HT1080 (cell line): ENCODE measurements at regions not wholly inside any gene's neighbourhood (a gene's known extent, or its start where the extent isn't known, plus 50 kb on each side); places are given as distances from the start of the nearest gene placed in this dataset.

Experiments used
- DNase-seq: peaks from one replicate; pipeline ENCODE4 v3.0.0-alpha.2; 2015; ENCODE audit warnings: low read depth

- DNase-seq, result no peak
Observed at GRCh38 chr4:159498446-159499115, 395.7 kb downstream of the RAPGEF2 start.

- DNase-seq, result no peak
Observed at GRCh38 chr4:159500861-159501260, 398.0 kb downstream of the RAPGEF2 start.

GRCh38 chr4:159503236-159504008 is 400.5 kb downstream of the RAPGEF2 start:
- no peak for DNase-seq

GRCh38 chr4:159504684-159505083 is 401.8 kb downstream of the RAPGEF2 start:
- peak; percentile 68 for DNase-seq

- no peak for DNase-seq
Observed at GRCh38 chr4:159505266-159505975, 402.5 kb downstream of the RAPGEF2 start.

GRCh38 chr4:159506801-159507517 is 404.1 kb downstream of the RAPGEF2 start:
- no peak for DNase-seq

- DNase-seq, result peak; percentile 79
Observed at GRCh38 chr4:159508917-159509500, 406.1 kb downstream of the RAPGEF2 start.

- DNase-seq, result no peak
Observed at GRCh38 chr4:159512348-159512747, 409.5 kb downstream of the RAPGEF2 start.

- DNase-seq, result no peak
Observed at GRCh38 chr4:159515314-159516025, 412.6 kb downstream of the RAPGEF2 start.

GRCh38 chr4:159516556-159517140 is 413.8 kb downstream of the RAPGEF2 start:
- peak; percentile 61 for DNase-seq

GRCh38 chr4:159520074-159520473 is 417.2 kb downstream of the RAPGEF2 start:
- no peak for DNase-seq

GRCh38 chr4:159526172-159526571 is 423.3 kb downstream of the RAPGEF2 start:
- DNase-seq, result no peak

- no peak for DNase-seq
Observed at GRCh38 chr4:159534655-159535054, 431.8 kb downstream of the RAPGEF2 start.

- no peak for DNase-seq
Observed at GRCh38 chr4:159538556-159538955, 435.7 kb downstream of the RAPGEF2 start.

- no peak for DNase-seq
Observed at GRCh38 chr4:159540038-159540437, 437.2 kb downstream of the RAPGEF2 start.

GRCh38 chr4:159540501-159540900 is 437.6 kb downstream of the RAPGEF2 start:
- DNase-seq, result no peak

GRCh38 chr4:159541143-159541542 is 438.3 kb downstream of the RAPGEF2 start:
- no peak for DNase-seq

- no peak for DNase-seq
Observed at GRCh38 chr4:159542296-159542695, 439.4 kb downstream of the RAPGEF2 start.

GRCh38 chr4:159543831-159544230 is 441.0 kb downstream of the RAPGEF2 start:
- DNase-seq, result no peak

GRCh38 chr4:159545556-159545955 is 442.7 kb downstream of the RAPGEF2 start:
- no peak for DNase-seq
